ENCODE measurements at regions not wholly inside any gene's neighbourhood (a gene's known extent, or its start where the extent isn't known, plus 50 kb on each side); places are given as distances from the start of the nearest gene placed in this dataset.
A peak's percentile ranks its signal among the peaks of the same experiment; 100 is the strongest.

DNA sequence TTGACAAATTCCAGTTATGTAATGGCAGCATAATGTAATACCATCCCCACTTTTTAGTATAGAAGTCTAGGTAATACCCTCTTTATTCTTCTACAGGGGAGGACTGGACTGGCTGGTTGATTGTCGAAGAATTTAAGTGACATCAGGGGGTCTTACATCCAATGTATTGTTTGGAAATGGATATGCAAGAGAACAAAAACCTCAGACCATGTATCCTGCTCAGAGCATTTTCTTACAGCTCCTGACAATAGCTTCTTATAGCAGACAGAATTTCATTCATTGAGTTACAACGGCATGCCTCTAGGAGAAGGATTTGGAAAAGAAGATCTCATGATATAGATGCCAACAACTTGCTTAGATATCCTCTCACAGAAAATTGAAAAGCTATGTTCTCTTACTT is 2032.3 kb downstream of the EFNA5 start:
- no peak for ATAC-seq
- TF ChIP-seq OSR1 (CRISPR knock-in tag; IDR thresholded peaks at IDR 0.05) = no peak
- TF ChIP-seq, protein P1, sequence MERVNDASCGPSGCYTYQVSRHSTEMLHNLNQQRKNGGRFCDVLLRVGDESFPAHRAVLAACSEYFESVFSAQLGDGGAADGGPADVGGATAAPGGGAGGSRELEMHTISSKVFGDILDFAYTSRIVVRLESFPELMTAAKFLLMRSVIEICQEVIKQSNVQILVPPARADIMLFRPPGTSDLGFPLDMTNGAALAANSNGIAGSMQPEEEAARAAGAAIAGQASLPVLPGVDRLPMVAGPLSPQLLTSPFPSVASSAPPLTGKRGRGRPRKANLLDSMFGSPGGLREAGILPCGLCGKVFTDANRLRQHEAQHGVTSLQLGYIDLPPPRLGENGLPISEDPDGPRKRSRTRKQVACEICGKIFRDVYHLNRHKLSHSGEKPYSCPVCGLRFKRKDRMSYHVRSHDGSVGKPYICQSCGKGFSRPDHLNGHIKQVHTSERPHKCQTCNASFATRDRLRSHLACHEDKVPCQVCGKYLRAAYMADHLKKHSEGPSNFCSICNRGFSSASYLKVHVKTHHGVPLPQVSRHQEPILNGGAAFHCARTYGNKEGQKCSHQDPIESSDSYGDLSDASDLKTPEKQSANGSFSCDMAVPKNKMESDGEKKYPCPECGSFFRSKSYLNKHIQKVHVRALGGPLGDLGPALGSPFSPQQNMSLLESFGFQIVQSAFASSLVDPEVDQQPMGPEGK (CRISPR knock-in tag; IDR thresholded peaks at IDR 0.05; ENCODE audit: borderline replicate concordance) = no peak
- TF ChIP-seq, protein P2, sequence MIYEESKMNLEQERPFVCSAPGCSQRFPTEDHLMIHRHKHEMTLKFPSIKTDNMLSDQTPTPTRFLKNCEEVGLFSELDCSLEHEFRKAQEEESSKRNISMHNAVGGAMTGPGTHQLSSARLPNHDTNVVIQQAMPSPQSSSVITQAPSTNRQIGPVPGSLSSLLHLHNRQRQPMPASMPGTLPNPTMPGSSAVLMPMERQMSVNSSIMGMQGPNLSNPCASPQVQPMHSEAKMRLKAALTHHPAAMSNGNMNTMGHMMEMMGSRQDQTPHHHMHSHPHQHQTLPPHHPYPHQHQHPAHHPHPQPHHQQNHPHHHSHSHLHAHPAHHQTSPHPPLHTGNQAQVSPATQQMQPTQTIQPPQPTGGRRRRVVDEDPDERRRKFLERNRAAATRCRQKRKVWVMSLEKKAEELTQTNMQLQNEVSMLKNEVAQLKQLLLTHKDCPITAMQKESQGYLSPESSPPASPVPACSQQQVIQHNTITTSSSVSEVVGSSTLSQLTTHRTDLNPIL (CRISPR knock-in tag; IDR thresholded peaks at IDR 0.05; ENCODE audit: low read depth) = no peak
- TF ChIP-seq ZFP3 (CRISPR knock-in tag; IDR thresholded peaks at IDR 0.05) = no peak
- TF ChIP-seq CSDC2 (CRISPR knock-in tag; IDR thresholded peaks at IDR 0.05) = no peak
- TF ChIP-seq ARNTL (CRISPR knock-in tag; IDR thresholded peaks at IDR 0.05; ENCODE audit: borderline replicate concordance, low read depth) = no peak
- TF ChIP-seq TCF4 (CRISPR knock-in tag; IDR thresholded peaks at IDR 0.05; ENCODE audit: borderline replicate concordance) = no peak
- TF ChIP-seq ISL1 (CRISPR knock-in tag; IDR thresholded peaks at IDR 0.05) = no peak
- no peak for TF ChIP-seq ZNF565 (CRISPR knock-in tag; conservative IDR thresholded peaks at IDR 0.05; ENCODE audit: low read depth)
- no peak for TF ChIP-seq BACH2 (CRISPR knock-in tag; IDR thresholded peaks at IDR 0.05; ENCODE audit: borderline replicate concordance)
- TF ChIP-seq, protein P3, sequence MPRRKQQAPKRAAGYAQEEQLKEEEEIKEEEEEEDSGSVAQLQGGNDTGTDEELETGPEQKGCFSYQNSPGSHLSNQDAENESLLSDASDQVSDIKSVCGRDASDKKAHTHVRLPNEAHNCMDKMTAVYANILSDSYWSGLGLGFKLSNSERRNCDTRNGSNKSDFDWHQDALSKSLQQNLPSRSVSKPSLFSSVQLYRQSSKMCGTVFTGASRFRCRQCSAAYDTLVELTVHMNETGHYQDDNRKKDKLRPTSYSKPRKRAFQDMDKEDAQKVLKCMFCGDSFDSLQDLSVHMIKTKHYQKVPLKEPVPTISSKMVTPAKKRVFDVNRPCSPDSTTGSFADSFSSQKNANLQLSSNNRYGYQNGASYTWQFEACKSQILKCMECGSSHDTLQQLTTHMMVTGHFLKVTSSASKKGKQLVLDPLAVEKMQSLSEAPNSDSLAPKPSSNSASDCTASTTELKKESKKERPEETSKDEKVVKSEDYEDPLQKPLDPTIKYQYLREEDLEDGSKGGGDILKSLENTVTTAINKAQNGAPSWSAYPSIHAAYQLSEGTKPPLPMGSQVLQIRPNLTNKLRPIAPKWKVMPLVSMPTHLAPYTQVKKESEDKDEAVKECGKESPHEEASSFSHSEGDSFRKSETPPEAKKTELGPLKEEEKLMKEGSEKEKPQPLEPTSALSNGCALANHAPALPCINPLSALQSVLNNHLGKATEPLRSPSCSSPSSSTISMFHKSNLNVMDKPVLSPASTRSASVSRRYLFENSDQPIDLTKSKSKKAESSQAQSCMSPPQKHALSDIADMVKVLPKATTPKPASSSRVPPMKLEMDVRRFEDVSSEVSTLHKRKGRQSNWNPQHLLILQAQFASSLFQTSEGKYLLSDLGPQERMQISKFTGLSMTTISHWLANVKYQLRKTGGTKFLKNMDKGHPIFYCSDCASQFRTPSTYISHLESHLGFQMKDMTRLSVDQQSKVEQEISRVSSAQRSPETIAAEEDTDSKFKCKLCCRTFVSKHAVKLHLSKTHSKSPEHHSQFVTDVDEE (CRISPR knock-in tag; IDR thresholded peaks at IDR 0.05) = no peak
- TF ChIP-seq ZC3H10 (CRISPR knock-in tag; IDR thresholded peaks at IDR 0.05) = no peak
- TF ChIP-seq PPARA (CRISPR knock-in tag; IDR thresholded peaks at IDR 0.05; ENCODE audit: borderline replicate concordance) = no peak
- TF ChIP-seq, protein P4, sequence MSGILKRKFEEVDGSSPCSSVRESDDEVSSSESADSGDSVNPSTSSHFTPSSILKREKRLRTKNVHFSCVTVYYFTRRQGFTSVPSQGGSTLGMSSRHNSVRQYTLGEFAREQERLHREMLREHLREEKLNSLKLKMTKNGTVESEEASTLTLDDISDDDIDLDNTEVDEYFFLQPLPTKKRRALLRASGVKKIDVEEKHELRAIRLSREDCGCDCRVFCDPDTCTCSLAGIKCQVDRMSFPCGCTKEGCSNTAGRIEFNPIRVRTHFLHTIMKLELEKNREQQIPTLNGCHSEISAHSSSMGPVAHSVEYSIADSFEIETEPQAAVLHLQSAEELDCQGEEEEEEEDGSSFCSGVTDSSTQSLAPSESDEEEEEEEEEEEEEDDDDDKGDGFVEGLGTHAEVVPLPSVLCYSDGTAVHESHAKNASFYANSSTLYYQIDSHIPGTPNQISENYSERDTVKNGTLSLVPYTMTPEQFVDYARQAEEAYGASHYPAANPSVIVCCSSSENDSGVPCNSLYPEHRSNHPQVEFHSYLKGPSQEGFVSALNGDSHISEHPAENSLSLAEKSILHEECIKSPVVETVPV (CRISPR knock-in tag; IDR thresholded peaks at IDR 0.05) = no peak

- 0 out of 3 replicates have a peak, but pooled peaks have one; percentile 22 for ATAC-seq
- TF ChIP-seq, protein P4 (CRISPR knock-in tag; IDR thresholded peaks at IDR 0.05) = peak; percentile 77; the same call in 1 of the 2 replicates
- TF ChIP-seq TOX (CRISPR knock-in tag; IDR thresholded peaks at IDR 0.05; ENCODE audit: borderline replicate concordance) = no peak
- no peak for TF ChIP-seq ARNTL (CRISPR knock-in tag; IDR thresholded peaks at IDR 0.05; ENCODE audit: borderline replicate concordance, low read depth)
- TF ChIP-seq, protein P2 (CRISPR knock-in tag; IDR thresholded peaks at IDR 0.05; ENCODE audit: low read depth) = peak; percentile 48; the same call in 1 of the 2 replicates
- TF ChIP-seq, protein P1 (CRISPR knock-in tag; IDR thresholded peaks at IDR 0.05; ENCODE audit: borderline replicate concordance) = no peak
- no peak for TF ChIP-seq BACH2 (CRISPR knock-in tag; IDR thresholded peaks at IDR 0.05; ENCODE audit: borderline replicate concordance)
- TF ChIP-seq ZNF70 (CRISPR knock-in tag; IDR thresholded peaks at IDR 0.05) = peak; percentile 87
- TF ChIP-seq ZC3H10 (CRISPR knock-in tag; IDR thresholded peaks at IDR 0.05) = no peak
- TF ChIP-seq ZNF565 (CRISPR knock-in tag; conservative IDR thresholded peaks at IDR 0.05; ENCODE audit: low read depth) = no peak
- peak; percentile 91 for TF ChIP-seq ISL1 (CRISPR knock-in tag; IDR thresholded peaks at IDR 0.05)
- TF ChIP-seq ESRRG (CRISPR knock-in tag; IDR thresholded peaks at IDR 0.05) = 0 out of 2 replicates have a peak, but pooled peaks have one; percentile 68
- TF ChIP-seq TCF4 (CRISPR knock-in tag; IDR thresholded peaks at IDR 0.05; ENCODE audit: borderline replicate concordance) = peak; percentile 95
- no peak for TF ChIP-seq POU6F1 (CRISPR knock-in tag; IDR thresholded peaks at IDR 0.05; ENCODE audit: borderline replicate concordance, low read depth)
- TF ChIP-seq, protein P3 (CRISPR knock-in tag; IDR thresholded peaks at IDR 0.05) = peak; percentile 61; the same call in 1 of the 2 replicates
- no peak for TF ChIP-seq PPARA (CRISPR knock-in tag; IDR thresholded peaks at IDR 0.05; ENCODE audit: borderline replicate concordance)
- TF ChIP-seq ZFP3 (CRISPR knock-in tag; IDR thresholded peaks at IDR 0.05) = 0 out of 2 replicates have a peak, but pooled peaks have one; percentile 38
Measured at GRCh38 chr5:105632043-105632442, 2038.7 kb downstream of the EFNA5 start.
